AG04450 (cell line): ENCODE measurements at regions not wholly inside any gene's neighbourhood (a gene's known extent, or its start where the extent isn't known, plus 50 kb on each side); places are given as distances from the start of the nearest gene placed in this dataset.
"Not testable (repeated sequence)": the region's sequence is repeated elsewhere in the genome, so short reads cannot be mapped to it uniquely, and the experiment has no call there.

Experiments
- CTCF ChIA-PET: fragments of 300-600, 350-600 bp; formaldehyde crosslinking; extraction: SDS; loops from one replicate; lab custom pipeline; 2022; ENCODE audit warnings: antibody characterized with exemption, inconsistent platforms; lab: Charles Lee
- POLR2A ChIA-PET: fragments of 350-600 bp; formaldehyde crosslinking; extraction: SDS; loops from one replicate; lab custom pipeline; 2021; ENCODE audit warnings: antibody characterized with exemption, inconsistent platforms; lab: Yijun Ruan, JAX
- DNase-seq: peaks from one replicate; pipeline ENCODE4 v3.0.0-alpha.2; 2011; ENCODE audit warnings: low read depth, low spot score
- H3K27ac ChIP-seq: one replicate; pipeline ENCODE4 v1.5.1; 2012; ENCODE audit warnings: low read depth, low read length, control low read depth
- H3K27me3 ChIP-seq: one replicate; pipeline ENCODE4 v1.6.0; 2012; ENCODE audit warnings: low read length; ENCODE audit not compliant: control insufficient read depth, insufficient read depth
- H3K4me3 ChIP-seq: 2 replicates; pipeline ENCODE4 v1.5.1; 2011; ENCODE audit warnings: mild to moderate bottlenecking, low read depth, low read length, control low read depth
- H3K9me3 ChIP-seq: 2 replicates; pipeline ENCODE4 v1.5.1; 2012; ENCODE audit warnings: low read length; ENCODE audit not compliant: control insufficient read depth, insufficient read depth
- TF ChIP-seq, protein P1 (sequence below): IDR thresholded peaks from 2 replicates; pipeline ENCODE4 v1.5.1; 2011; ENCODE audit warnings: low read depth, low read length, control low read depth, inconsistent platforms

DNA sequence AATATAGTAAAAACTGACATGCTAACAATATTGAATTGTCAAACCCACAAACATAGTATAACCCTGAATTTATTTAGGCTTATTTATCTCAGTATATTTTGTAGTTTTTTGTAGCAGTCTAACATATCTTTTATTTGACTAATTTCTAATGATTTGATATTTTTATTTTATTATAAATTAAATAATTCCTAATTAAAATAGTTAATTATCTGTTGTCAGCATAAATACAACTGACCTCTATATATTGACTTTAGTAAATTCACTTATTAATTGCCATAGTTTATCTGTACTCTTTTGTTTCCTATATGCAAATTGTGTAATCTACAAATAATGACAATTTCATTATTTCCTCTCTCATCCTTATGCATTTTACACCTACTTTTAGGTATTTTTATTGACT lies 215.1 kb upstream of the KIF2A start:
- TF ChIP-seq, protein P1, sequence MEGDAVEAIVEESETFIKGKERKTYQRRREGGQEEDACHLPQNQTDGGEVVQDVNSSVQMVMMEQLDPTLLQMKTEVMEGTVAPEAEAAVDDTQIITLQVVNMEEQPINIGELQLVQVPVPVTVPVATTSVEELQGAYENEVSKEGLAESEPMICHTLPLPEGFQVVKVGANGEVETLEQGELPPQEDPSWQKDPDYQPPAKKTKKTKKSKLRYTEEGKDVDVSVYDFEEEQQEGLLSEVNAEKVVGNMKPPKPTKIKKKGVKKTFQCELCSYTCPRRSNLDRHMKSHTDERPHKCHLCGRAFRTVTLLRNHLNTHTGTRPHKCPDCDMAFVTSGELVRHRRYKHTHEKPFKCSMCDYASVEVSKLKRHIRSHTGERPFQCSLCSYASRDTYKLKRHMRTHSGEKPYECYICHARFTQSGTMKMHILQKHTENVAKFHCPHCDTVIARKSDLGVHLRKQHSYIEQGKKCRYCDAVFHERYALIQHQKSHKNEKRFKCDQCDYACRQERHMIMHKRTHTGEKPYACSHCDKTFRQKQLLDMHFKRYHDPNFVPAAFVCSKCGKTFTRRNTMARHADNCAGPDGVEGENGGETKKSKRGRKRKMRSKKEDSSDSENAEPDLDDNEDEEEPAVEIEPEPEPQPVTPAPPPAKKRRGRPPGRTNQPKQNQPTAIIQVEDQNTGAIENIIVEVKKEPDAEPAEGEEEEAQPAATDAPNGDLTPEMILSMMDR = no peak
- POLR2A ChIA-PET = no interaction called here
- no peak overlapping the region for H3K27ac ChIP-seq

GRCh38 chr5:62093411-62093810 lies 212.6 kb upstream of the KIF2A start:
- DNase-seq = no peak
- Histone ChIP-seq H3K9me3 (no peaks in the 10 kb centered on the region), H3K4me3 (no peak overlapping the region), H3K27ac (no peak overlapping the region), H3K27me3 (no peaks in the 10 kb centered on the region)
- ChIA-PET POLR2A (no interaction called here), CTCF (interaction anchor here (0.6 kb wide), 1 partner anchor 130 kb away, joined by 4 read pairs; no protein-coding TSS in a partner anchor)
- TF ChIP-seq, protein P1 = no peak

More for the DNA sequence above, 215.1 kb upstream of the KIF2A start:
- H3K4me3 ChIP-seq = no peak overlapping the region
- CTCF ChIA-PET = interaction anchor here (1.5 kb wide), 1 partner anchor 52 kb away, joined by 3 read pairs; no protein-coding TSS in a partner anchor
- DNase-seq = no peak
- H3K27me3 ChIP-seq = no peaks in the 10 kb centered on the region
- H3K9me3 ChIP-seq = no peaks in the 10 kb centered on the region

- ChIA-PET POLR2A (no interaction called here), CTCF (interaction anchor here (0.6 kb wide), 1 partner anchor 130 kb away, joined by 4 read pairs; no protein-coding TSS in a partner anchor)
- H3K4me3 ChIP-seq = no peak overlapping the region
- TF ChIP-seq, protein P1 = no peak
- no peaks in the 10 kb centered on the region for H3K27me3 ChIP-seq
- DNase-seq = no peak
- H3K9me3 ChIP-seq = no peaks in the 10 kb centered on the region
- H3K27ac ChIP-seq = no peak overlapping the region
Measured at GRCh38 chr5:62093976-62094375, 212.0 kb upstream of the KIF2A start.

DNA sequence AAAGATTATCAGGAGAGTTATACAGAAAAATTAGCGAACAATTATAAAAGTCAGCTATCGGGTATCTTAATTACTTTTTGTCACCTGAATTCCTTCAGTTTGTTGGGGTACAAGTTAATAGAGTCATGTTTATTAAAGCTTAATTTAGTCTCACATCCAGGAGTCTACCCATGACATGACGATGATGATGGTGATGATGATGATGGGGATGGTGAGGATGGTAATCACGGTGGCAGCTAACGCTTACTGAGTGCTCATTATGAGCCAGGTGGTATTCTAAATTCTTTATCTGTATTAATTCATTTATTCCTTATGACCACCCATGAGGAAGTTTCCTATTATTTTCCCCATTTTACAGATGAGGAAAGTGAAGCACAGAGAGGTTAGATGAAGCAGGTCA lies 208.6 kb upstream of the KIF2A start:
- no peak overlapping the region for H3K4me3 ChIP-seq
- no peak overlapping the region for H3K27ac ChIP-seq
- ChIA-PET POLR2A (no interaction called here), CTCF (no interaction called here)
- no peaks in the 10 kb centered on the region for H3K9me3 ChIP-seq
- no peaks in the 10 kb centered on the region for H3K27me3 ChIP-seq
- TF ChIP-seq, protein P1 = no peak
- DNase-seq = no peak

DNA sequence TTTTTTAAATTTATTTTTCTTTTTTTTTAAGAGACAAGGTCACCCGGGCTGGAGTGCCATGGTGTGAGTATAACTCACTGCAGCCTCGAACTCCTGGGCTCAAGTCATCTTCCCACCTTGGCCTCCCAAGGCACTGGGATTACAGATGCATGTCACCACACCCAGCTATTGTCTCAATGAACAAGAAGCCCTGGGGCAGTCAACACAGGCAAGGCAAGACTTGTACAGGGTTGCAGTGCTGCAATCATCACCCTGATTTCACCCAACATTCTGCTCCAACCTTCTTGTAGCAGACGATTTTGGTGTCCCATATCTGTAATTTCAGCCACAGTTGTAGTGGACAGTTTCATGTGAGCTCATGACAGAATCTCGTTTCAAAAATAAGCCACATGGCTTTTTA lies 205.8 kb upstream of the KIF2A start:
- POLR2A ChIA-PET = no interaction called here
- DNase-seq = no peak
- Histone ChIP-seq H3K27ac (no peak overlapping the region), H3K27me3 (no peaks in the 10 kb centered on the region), H3K9me3 (no peaks in the 10 kb centered on the region), H3K4me3 (no peak overlapping the region)
- TF ChIP-seq, protein P1 = no peak
- CTCF ChIA-PET = no interaction called here

DNA sequence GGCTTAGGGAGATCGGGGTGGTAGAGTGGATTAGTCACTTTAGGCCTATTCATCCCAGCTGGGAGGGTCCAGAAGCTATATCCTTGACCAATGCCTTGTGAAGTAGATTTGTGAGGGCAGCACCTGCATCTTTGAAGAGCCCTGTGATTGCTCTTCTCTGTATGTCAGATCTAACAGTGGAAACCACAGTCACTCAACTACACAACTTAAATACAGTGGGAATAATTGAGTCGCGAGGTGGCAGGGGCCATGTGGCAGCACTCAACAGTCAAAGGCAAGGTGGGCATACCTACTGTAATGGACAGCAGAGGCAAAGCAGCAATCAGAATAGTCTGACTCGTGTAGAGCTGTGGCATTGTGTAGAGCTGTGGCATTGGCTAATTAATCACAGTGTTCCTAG lies 202.1 kb upstream of the KIF2A start:
- H3K27me3 ChIP-seq, H3K9me3 ChIP-seq, CTCF ChIA-PET, POLR2A ChIA-PET, DNase-seq, H3K27ac ChIP-seq, H3K4me3 ChIP-seq: not testable (repeated sequence)
